H9 (cell line): ENCODE measurements at regions not wholly inside any gene's neighbourhood (a gene's known extent, or its start where the extent isn't known, plus 50 kb on each side); places are given as distances from the start of the nearest gene placed in this dataset.

ENCODE experiments used
- DNase-seq: peaks from one replicate; pipeline ENCODE4 v3.0.0-alpha.2; 2017
- H2AFZ ChIP-seq: one replicate; pipeline ENCODE4 v1.6.1; 2013; ENCODE audit warnings: mild to moderate bottlenecking, low read length, control low read depth, moderate library complexity
- H2AK5ac ChIP-seq: 2 replicates; pipeline ENCODE4 v1.6.1; 2013; ENCODE audit warnings: low read length, control low read depth, mixed read lengths; ENCODE audit not compliant: insufficient read length
- H2BK120ac ChIP-seq: one replicate; pipeline ENCODE4 v1.6.1; 2013; ENCODE audit warnings: low read depth, mild to moderate bottlenecking, low read length, control low read depth, inconsistent platforms; ENCODE audit not compliant: poor library complexity, severe bottlenecking
- H2BK12ac ChIP-seq: 2 replicates; pipeline ENCODE4 v1.6.1; 2013; ENCODE audit warnings: low read length, control low read depth, mixed read lengths, low read depth; ENCODE audit not compliant: insufficient read length
- H2BK15ac ChIP-seq: 2 replicates; pipeline ENCODE4 v1.6.1; 2013; ENCODE audit warnings: low read depth, low read length, control low read depth
- H2BK20ac ChIP-seq: one replicate; pipeline ENCODE4 v1.6.1; 2013; ENCODE audit warnings: low read depth, mild to moderate bottlenecking, low read length, control low read depth, inconsistent platforms; ENCODE audit not compliant: poor library complexity, severe bottlenecking
- H2BK5ac ChIP-seq: 2 replicates; pipeline ENCODE4 v1.6.1; 2013; ENCODE audit warnings: low read length, control low read depth, mixed read lengths; ENCODE audit not compliant: insufficient read length
- H3K14ac ChIP-seq: 2 replicates; pipeline ENCODE4 v1.6.1; 2013; ENCODE audit warnings: low read length, control low read depth; ENCODE audit not compliant: insufficient read depth
- H3K18ac ChIP-seq: 2 replicates; pipeline ENCODE4 v1.6.1; 2013; ENCODE audit warnings: low read depth, mild to moderate bottlenecking, mixed read lengths, low read length, control low read depth; ENCODE audit not compliant: insufficient read length
- H3K23ac ChIP-seq: 2 replicates; pipeline ENCODE4 v1.6.1; 2013; ENCODE audit warnings: low read length, control low read depth, mixed read lengths, low read depth; ENCODE audit not compliant: insufficient read length
- H3K23me2 ChIP-seq: 2 replicates; pipeline ENCODE4 v1.6.1; 2013; ENCODE audit warnings: low read depth, mild to moderate bottlenecking, mixed read lengths, low read length, control low read depth; ENCODE audit not compliant: insufficient read length, poor library complexity, severe bottlenecking
- H3K27ac ChIP-seq: 2 replicates; pipeline ENCODE4 v1.5.1; 2013; ENCODE audit warnings: low read length, control low read depth, mixed read lengths, low read depth; ENCODE audit not compliant: insufficient read length
- H3K27me3 ChIP-seq: 2 replicates; pipeline ENCODE4 v1.6.1; 2013; ENCODE audit warnings: low read length, control low read depth, inconsistent platforms; ENCODE audit not compliant: insufficient read depth
- H3K4ac ChIP-seq: 2 replicates; pipeline ENCODE4 v1.6.1; 2013; ENCODE audit warnings: low read depth, mild to moderate bottlenecking, control low read depth, inconsistent platforms, low read length, moderate library complexity
- H3K4me1 ChIP-seq: 2 replicates; pipeline ENCODE4 v1.6.1; 2013; ENCODE audit warnings: low read length, control low read depth, inconsistent platforms; ENCODE audit not compliant: insufficient read depth
- H3K4me2 ChIP-seq: 2 replicates; pipeline ENCODE4 v1.6.1; 2013; ENCODE audit warnings: low read length, control low read depth, mixed read lengths; ENCODE audit not compliant: insufficient read length, insufficient read depth
- H3K56ac ChIP-seq: 2 replicates; pipeline ENCODE4 v1.6.1; 2013; ENCODE audit warnings: low read depth, mild to moderate bottlenecking, mixed read lengths, low read length, control low read depth; ENCODE audit not compliant: insufficient read length
- H3K79me1 ChIP-seq: 2 replicates; pipeline ENCODE4 v1.6.1; 2013; ENCODE audit warnings: low read depth, mild to moderate bottlenecking, moderate library complexity, low read length, control low read depth, inconsistent platforms; ENCODE audit not compliant: insufficient read depth, poor library complexity, severe bottlenecking
- H3K79me2 ChIP-seq: 2 replicates; pipeline ENCODE4 v1.6.1; 2013; ENCODE audit warnings: low read length, control low read depth, inconsistent platforms; ENCODE audit not compliant: insufficient read depth
- H3K9ac ChIP-seq: 2 replicates; pipeline ENCODE4 v1.6.1; 2013; ENCODE audit warnings: low read length, control low read depth, mixed read lengths; ENCODE audit not compliant: insufficient read length; ENCODE audit errors: extremely low read depth
- H3K9me3 ChIP-seq: one replicate; pipeline ENCODE4 v1.6.1; 2013; ENCODE audit warnings: low read depth, low read length, inconsistent platforms; ENCODE audit not compliant: control insufficient read depth
- H3T11ph ChIP-seq: one replicate; pipeline ENCODE4 v1.6.1; 2013; ENCODE audit warnings: mild to moderate bottlenecking, low read length, control low read depth, inconsistent platforms
- H4K20me1 ChIP-seq: one replicate; pipeline ENCODE4 v1.6.1; 2013; ENCODE audit not compliant: control insufficient read depth, insufficient read length, insufficient read depth
- H4K5ac ChIP-seq: 2 replicates; pipeline ENCODE4 v1.6.1; 2013; ENCODE audit warnings: low read depth, mild to moderate bottlenecking, mixed read lengths, low read length, control low read depth; ENCODE audit not compliant: insufficient read length
- H4K8ac ChIP-seq: replicated peaks from 2 replicates; pipeline ENCODE4 v1.6.1; 2013; ENCODE audit warnings: low read length, control low read depth, mixed read lengths, low read depth; ENCODE audit not compliant: insufficient read length
- H4K91ac ChIP-seq: 2 replicates; pipeline ENCODE4 v1.6.1; 2013; ENCODE audit warnings: low read depth, mild to moderate bottlenecking, moderate library complexity, mixed read lengths, low read length, control low read depth; ENCODE audit not compliant: insufficient read length
- H3K27ac Mint-ChIP-seq, 3 experiments: 2 replicates in 2 of 3; 3 replicates in 1 of 3; pipeline ENCODE4 v1.8.0; 2020 to 2021; ENCODE audit warnings: mixed read lengths in 3 of 3, mild to moderate bottlenecking in 1 of 3, moderate library complexity in 1 of 3
- H3K27me3 Mint-ChIP-seq: 2 replicates; pipeline ENCODE4 v1.8.0; 2021; ENCODE audit warnings: low read depth, mild to moderate bottlenecking, moderate library complexity, mixed read lengths
- H3K36me3 Mint-ChIP-seq, 3 experiments: 2 replicates in 2 of 3; 3 replicates in 1 of 3; pipeline ENCODE4 v1.8.0; 2020 to 2021; ENCODE audit warnings: low read depth in 3 of 3, mixed read lengths in 3 of 3; ENCODE audit not compliant: insufficient read depth in 1 of 3
- H3K4me1 Mint-ChIP-seq, 2 experiments: 2 replicates each; pipeline ENCODE4 v1.8.0; 2020; ENCODE audit warnings: mixed read lengths in 2 of 2
- H3K4me3 Mint-ChIP-seq, 2 experiments: 2 replicates in 1 of 2; 3 replicates in 1 of 2; pipeline ENCODE4 v1.8.0; 2020 to 2021; ENCODE audit warnings: mild to moderate bottlenecking in 2 of 2, mixed read lengths in 2 of 2, moderate library complexity in 1 of 2
- H3K9me3 Mint-ChIP-seq, 2 experiments: 2 replicates in 1 of 2; 3 replicates in 1 of 2; pipeline ENCODE4 v1.8.0; 2020; ENCODE audit warnings: mild to moderate bottlenecking in 2 of 2, mixed read lengths in 2 of 2, moderate library complexity in 1 of 2
- WGBS: extraction: QIAGEN DNeasy Blood & Tissue Kit; methylation state at CpG from one replicate; pipeline ENCODE4 v1.1.7; 2013; ENCODE audit warnings: missing lambda C conversion rate, low lambda C conversion rate, mixed read lengths; ENCODE audit not compliant: insufficient read length; ENCODE audit errors: extremely low coverage; 5-methylcytosine and 5-hydroxymethylcytosine counted together
- TF ChIP-seq, protein P1 (sequence below): fragments of 200-600 bp; sonication (generic); conservative IDR thresholded peaks from 3 replicates; pipeline ENCODE4 v1.8.0; 2021; ENCODE audit warnings: antibody characterized with exemption, mild to moderate bottlenecking

DNA sequence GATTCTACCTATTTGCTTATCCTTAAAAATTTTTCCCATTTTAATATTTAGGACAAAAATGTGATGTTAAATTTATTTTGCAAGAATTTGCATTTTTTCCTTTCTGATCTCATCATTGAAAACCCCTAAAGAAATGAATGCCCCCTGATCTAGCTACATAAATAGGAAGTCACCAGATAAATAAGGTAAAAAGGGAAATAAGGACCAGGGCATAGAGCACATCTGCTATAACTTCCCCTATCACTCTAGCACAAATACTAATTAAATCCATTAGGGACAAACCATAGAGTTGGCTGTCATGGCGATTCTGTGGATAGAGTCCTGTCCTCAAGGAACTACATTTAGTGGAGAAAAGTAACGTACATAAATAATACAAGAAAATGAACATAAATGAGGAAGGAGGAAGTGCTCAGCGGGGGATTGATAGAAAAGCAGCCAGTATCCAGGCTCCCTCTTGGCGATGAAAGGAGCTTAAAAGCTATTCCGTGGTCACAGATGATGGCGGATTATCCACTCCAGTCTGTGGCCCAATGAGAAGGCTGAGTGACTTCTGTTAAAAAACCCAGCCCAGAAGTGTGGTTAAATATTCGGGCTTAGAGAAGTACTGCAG lies 76.9 kb upstream of the RPL34 start:
- H3K4me3 Mint-ChIP-seq, result no peak overlapping the region
- Histone ChIP-seq H3K27ac (no peak overlapping the region), H4K8ac (no peak overlapping the region), H2BK12ac (no peak overlapping the region), H3K23me2 (no peaks in the 10 kb centered on the region), H3K9ac (no peak overlapping the region), H3K27me3 (no peaks in the 10 kb centered on the region), H2AFZ (no peak overlapping the region), H2BK120ac (no peak overlapping the region), H3K79me2 (no peaks in the 10 kb centered on the region), H3T11ph (no peak overlapping the region), H3K18ac (no peak overlapping the region), H3K79me1 (no peaks in the 10 kb centered on the region), H3K9me3 (no peaks in the 10 kb centered on the region), H3K4ac (no peak overlapping the region), H3K56ac (no peak overlapping the region), H4K20me1 (no peaks in the 10 kb centered on the region), H4K5ac (no peak overlapping the region), H2AK5ac (no peak overlapping the region), H2BK15ac (no peak overlapping the region), H3K23ac (no peak overlapping the region), H2BK5ac (no peak overlapping the region), H3K14ac (no peak overlapping the region), H4K91ac (no peak overlapping the region), H3K4me1 (no peaks in the 10 kb centered on the region), H3K4me2 (no peak overlapping the region), H2BK20ac (no peak overlapping the region)
- TF ChIP-seq, protein P1, sequence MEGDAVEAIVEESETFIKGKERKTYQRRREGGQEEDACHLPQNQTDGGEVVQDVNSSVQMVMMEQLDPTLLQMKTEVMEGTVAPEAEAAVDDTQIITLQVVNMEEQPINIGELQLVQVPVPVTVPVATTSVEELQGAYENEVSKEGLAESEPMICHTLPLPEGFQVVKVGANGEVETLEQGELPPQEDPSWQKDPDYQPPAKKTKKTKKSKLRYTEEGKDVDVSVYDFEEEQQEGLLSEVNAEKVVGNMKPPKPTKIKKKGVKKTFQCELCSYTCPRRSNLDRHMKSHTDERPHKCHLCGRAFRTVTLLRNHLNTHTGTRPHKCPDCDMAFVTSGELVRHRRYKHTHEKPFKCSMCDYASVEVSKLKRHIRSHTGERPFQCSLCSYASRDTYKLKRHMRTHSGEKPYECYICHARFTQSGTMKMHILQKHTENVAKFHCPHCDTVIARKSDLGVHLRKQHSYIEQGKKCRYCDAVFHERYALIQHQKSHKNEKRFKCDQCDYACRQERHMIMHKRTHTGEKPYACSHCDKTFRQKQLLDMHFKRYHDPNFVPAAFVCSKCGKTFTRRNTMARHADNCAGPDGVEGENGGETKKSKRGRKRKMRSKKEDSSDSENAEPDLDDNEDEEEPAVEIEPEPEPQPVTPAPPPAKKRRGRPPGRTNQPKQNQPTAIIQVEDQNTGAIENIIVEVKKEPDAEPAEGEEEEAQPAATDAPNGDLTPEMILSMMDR, result no peak
- no CpG with 5 or more reads among the region's 7 CpGs for WGBS
- H3K4me1 Mint-ChIP-seq, result no peaks in the 10 kb centered on the region
- H3K9me3 Mint-ChIP-seq, result peaks cover 5 to 12% of the 10 kb centered on the region in 2 experiments; a peak in 4 of 5 replicates
- DNase-seq, result no peak
- peaks cover 5% of the 10 kb centered on the region for H3K27me3 Mint-ChIP-seq
- H3K36me3 Mint-ChIP-seq, result no peaks in the 10 kb centered on the region; a peak in 1 of 7 replicates
- no peak overlapping the region for H3K27ac Mint-ChIP-seq
